Osteoblast (primary cell): ENCODE measurements at regions not wholly inside any gene's neighbourhood (a gene's known extent, or its start where the extent isn't known, plus 50 kb on each side); places are given as distances from the start of the nearest gene placed in this dataset.
"Not testable (repeated sequence)": the region's sequence is repeated elsewhere in the genome, so short reads cannot be mapped to it uniquely, and the experiment has no call there.

ENCODE experiments used
- DNase-seq: peaks from one replicate; pipeline ENCODE4 v3.0.0; 2011; ENCODE audit warnings: low spot score, mixed read lengths; ENCODE audit not compliant: insufficient read length; ENCODE audit errors: missing footprints
- H2AFZ ChIP-seq: 2 replicates; pipeline ENCODE4 v1.6.0; 2011; ENCODE audit warnings: mild to moderate bottlenecking, low read length
- H3K27ac ChIP-seq: 2 replicates; pipeline ENCODE4 v1.5.1; 2011; ENCODE audit warnings: mild to moderate bottlenecking, low read depth, low read length, moderate library complexity
- H3K27me3 ChIP-seq: 2 replicates; pipeline ENCODE4 v1.6.0; 2012; ENCODE audit warnings: mild to moderate bottlenecking, control low read depth, inconsistent platforms, low read length, moderate library complexity; ENCODE audit not compliant: insufficient read depth
- H3K36me3 ChIP-seq: 2 replicates; pipeline ENCODE4 v1.5.1; 2011; ENCODE audit warnings: mild to moderate bottlenecking, low read length, control low read depth, moderate library complexity; ENCODE audit not compliant: insufficient read depth
- H3K4me1 ChIP-seq: 2 replicates; pipeline ENCODE4 v1.5.1; 2011; ENCODE audit warnings: mild to moderate bottlenecking, low read length, control low read depth, moderate library complexity; ENCODE audit not compliant: insufficient read depth
- H3K4me2 ChIP-seq: 2 replicates; pipeline ENCODE4 v1.6.0; 2011; ENCODE audit warnings: mild to moderate bottlenecking, low read length; ENCODE audit not compliant: insufficient read depth
- H3K4me3 ChIP-seq: fragments of 200-600 bp; sonication (generic); 3 replicates; pipeline ENCODE4 v1.5.1; 2012; ENCODE audit warnings: mild to moderate bottlenecking, low read length, inconsistent platforms; ENCODE audit not compliant: insufficient read depth
- H3K79me2 ChIP-seq: 2 replicates; pipeline ENCODE4 v1.6.0; 2012; ENCODE audit warnings: mild to moderate bottlenecking, low read length, control low read depth, inconsistent platforms; ENCODE audit not compliant: insufficient read depth
- H3K9me3 ChIP-seq: 2 replicates; pipeline ENCODE4 v1.5.1; 2011; ENCODE audit warnings: low read depth, low read length, control low read depth
- H4K20me1 ChIP-seq: 2 replicates; pipeline ENCODE4 v1.6.0; 2012; ENCODE audit warnings: mild to moderate bottlenecking, low read length, control low read depth; ENCODE audit not compliant: insufficient read depth
- TF ChIP-seq, protein P1 (sequence below): IDR thresholded peaks from 2 replicates; pipeline ENCODE4 v1.5.1; 2011; ENCODE audit warnings: mild to moderate bottlenecking, low read depth, low read length, moderate library complexity; ENCODE audit errors: extremely low read depth

GRCh38 chr2:138312061-138312460 lies 189.5 kb upstream of the SPOPL start:
- TF ChIP-seq, protein P1, sequence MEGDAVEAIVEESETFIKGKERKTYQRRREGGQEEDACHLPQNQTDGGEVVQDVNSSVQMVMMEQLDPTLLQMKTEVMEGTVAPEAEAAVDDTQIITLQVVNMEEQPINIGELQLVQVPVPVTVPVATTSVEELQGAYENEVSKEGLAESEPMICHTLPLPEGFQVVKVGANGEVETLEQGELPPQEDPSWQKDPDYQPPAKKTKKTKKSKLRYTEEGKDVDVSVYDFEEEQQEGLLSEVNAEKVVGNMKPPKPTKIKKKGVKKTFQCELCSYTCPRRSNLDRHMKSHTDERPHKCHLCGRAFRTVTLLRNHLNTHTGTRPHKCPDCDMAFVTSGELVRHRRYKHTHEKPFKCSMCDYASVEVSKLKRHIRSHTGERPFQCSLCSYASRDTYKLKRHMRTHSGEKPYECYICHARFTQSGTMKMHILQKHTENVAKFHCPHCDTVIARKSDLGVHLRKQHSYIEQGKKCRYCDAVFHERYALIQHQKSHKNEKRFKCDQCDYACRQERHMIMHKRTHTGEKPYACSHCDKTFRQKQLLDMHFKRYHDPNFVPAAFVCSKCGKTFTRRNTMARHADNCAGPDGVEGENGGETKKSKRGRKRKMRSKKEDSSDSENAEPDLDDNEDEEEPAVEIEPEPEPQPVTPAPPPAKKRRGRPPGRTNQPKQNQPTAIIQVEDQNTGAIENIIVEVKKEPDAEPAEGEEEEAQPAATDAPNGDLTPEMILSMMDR, result no peak
- no peaks in the 10 kb centered on the region for H4K20me1 ChIP-seq
- DNase-seq, result no peak
- H3K9me3 ChIP-seq, result no peaks in the 10 kb centered on the region
- H3K79me2 ChIP-seq, result no peaks in the 10 kb centered on the region
- no peak overlapping the region for H3K4me3 ChIP-seq
- H3K4me2 ChIP-seq, result no peak overlapping the region
- no peak overlapping the region for H2AFZ ChIP-seq
- no peaks in the 10 kb centered on the region for H3K36me3 ChIP-seq
- H3K27me3 ChIP-seq, result no peaks in the 10 kb centered on the region
- no peaks in the 10 kb centered on the region for H3K4me1 ChIP-seq
- no peak overlapping the region for H3K27ac ChIP-seq

DNA sequence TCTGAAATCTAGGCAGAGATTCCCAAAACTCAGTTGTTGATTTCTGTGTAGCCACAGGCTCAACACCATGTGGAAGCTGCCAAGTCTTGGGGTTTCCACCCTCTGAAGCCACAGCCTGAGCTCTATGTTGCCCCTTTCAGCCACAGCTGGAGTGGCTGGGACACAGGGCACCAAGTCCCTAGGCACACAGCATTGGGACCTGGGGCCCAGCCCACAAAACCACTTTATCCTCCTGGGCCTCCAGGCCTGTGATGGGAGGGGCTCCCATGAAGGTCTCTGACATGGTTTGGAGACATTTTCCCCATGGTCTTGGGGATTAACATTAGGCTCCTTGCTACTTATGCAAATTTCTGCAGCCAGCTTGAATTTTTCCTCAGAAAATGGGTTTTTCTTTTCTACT lies 186.0 kb upstream of the SPOPL start:
- not testable (repeated sequence) for H3K4me2 ChIP-seq, H3K27me3 ChIP-seq, H4K20me1 ChIP-seq, H3K79me2 ChIP-seq, H3K9me3 ChIP-seq, H3K27ac ChIP-seq, H2AFZ ChIP-seq, DNase-seq, H3K36me3 ChIP-seq, H3K4me3 ChIP-seq, H3K4me1 ChIP-seq

DNA sequence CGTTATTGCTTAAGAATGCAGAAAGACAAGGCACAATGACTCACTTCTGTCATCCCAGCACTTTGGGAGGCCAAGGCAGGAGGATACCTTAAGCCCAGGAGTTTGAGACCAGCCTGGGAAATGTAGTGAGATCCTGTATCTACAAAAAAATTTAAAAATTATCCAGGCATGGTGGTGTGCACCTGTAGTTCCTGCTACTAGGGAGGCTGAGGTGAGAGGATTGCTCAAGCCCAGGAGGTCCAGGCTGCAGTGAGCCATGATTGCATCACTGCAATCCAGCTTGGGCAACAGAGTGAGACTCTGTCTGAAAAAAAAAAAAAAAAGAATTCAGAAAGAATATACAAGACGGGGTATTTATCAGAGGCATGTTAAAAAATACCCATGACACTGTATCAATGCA lies 182.0 kb upstream of the SPOPL start:
- H3K27me3 ChIP-seq, result no peaks in the 10 kb centered on the region
- H3K4me3 ChIP-seq, result no peak overlapping the region
- DNase-seq, result no peak
- no peak overlapping the region for H2AFZ ChIP-seq
- H3K79me2 ChIP-seq, result no peaks in the 10 kb centered on the region
- no peaks in the 10 kb centered on the region for H3K36me3 ChIP-seq
- no peak overlapping the region for H3K4me2 ChIP-seq
- H3K9me3 ChIP-seq, result no peaks in the 10 kb centered on the region
- no peak overlapping the region for H3K27ac ChIP-seq
- TF ChIP-seq, protein P1, result no peak
- no peaks in the 10 kb centered on the region for H3K4me1 ChIP-seq
- H4K20me1 ChIP-seq, result no peaks in the 10 kb centered on the region

DNA sequence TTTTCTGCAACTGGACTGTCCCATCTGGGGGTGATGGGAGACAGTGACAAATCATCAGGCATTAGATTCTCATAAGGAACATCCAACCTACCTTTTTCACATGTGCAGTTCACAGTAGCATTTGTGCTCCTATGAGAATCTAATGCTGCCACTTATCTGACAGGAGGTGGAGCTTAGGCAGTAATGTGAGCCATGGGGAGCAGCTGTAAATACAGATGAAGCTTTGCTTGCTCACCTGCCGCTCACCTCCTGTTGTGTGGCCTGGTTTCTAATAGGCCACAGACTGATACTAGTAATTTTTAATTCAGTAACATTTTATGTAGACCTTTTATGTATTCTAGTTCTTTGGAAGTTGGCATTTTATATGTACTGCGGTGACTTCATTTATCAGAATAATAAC lies 180.1 kb upstream of the SPOPL start:
- TF ChIP-seq, protein P1, result no peak
- no peaks in the 10 kb centered on the region for H3K4me1 ChIP-seq
- no peaks in the 10 kb centered on the region for H4K20me1 ChIP-seq
- H3K27ac ChIP-seq, result no peak overlapping the region
- H3K9me3 ChIP-seq, result no peaks in the 10 kb centered on the region
- no peaks in the 10 kb centered on the region for H3K36me3 ChIP-seq
- H2AFZ ChIP-seq, result no peak overlapping the region
- DNase-seq, result no peak
- H3K4me2 ChIP-seq, result no peak overlapping the region
- H3K27me3 ChIP-seq, result no peaks in the 10 kb centered on the region
- H3K79me2 ChIP-seq, result no peaks in the 10 kb centered on the region
- H3K4me3 ChIP-seq, result no peak overlapping the region
